Muscle layer of duodenum (tissue), 2 donors: ENCODE measurements at regions not wholly inside any gene's neighbourhood (a gene's known extent, or its start where the extent isn't known, plus 50 kb on each side); places are given as distances from the start of the nearest gene placed in this dataset.
"Not testable (repeated sequence)": the region's sequence is repeated elsewhere in the genome, so short reads cannot be mapped to it uniquely, and the experiment has no call there.

ENCODE experiments used
- H3K27ac ChIP-seq: one replicate; pipeline ENCODE4 v1.7.0; 2013; ENCODE audit warnings: mild to moderate bottlenecking, low read length
- H3K27me3 ChIP-seq: one replicate; pipeline ENCODE4 v1.7.0; 2013; ENCODE audit warnings: low read depth, mild to moderate bottlenecking, control low read depth, low read length
- H3K36me3 ChIP-seq, 2 donors: one replicate each; pipeline ENCODE4 v1.7.0; 2013; ENCODE audit warnings: low read length in 2 of 2, control low read depth in 1 of 2, mild to moderate bottlenecking in 1 of 2; ENCODE audit not compliant: insufficient read depth in 2 of 2, control insufficient read depth in 1 of 2
- H3K4me1 ChIP-seq, 2 donors: one replicate each; pipeline ENCODE4 v1.7.0; 2013; ENCODE audit warnings: low read length in 2 of 2, mild to moderate bottlenecking in 2 of 2, control low read depth in 1 of 2, moderate library complexity in 1 of 2; ENCODE audit not compliant: insufficient read depth in 2 of 2, control insufficient read depth in 1 of 2
- H3K4me3 ChIP-seq, 2 donors: one replicate each; pipeline ENCODE4 v1.7.0; 2013; ENCODE audit warnings: low read length in 2 of 2, low read depth in 1 of 2, mild to moderate bottlenecking in 1 of 2
- H3K9me3 ChIP-seq, 2 donors: one replicate each; pipeline ENCODE4 v1.7.0; 2013; ENCODE audit warnings: low read length in 2 of 2, control low read depth in 1 of 2, mild to moderate bottlenecking in 1 of 2; ENCODE audit not compliant: control insufficient read depth in 1 of 2
- donor health status: healthy.

DNA sequence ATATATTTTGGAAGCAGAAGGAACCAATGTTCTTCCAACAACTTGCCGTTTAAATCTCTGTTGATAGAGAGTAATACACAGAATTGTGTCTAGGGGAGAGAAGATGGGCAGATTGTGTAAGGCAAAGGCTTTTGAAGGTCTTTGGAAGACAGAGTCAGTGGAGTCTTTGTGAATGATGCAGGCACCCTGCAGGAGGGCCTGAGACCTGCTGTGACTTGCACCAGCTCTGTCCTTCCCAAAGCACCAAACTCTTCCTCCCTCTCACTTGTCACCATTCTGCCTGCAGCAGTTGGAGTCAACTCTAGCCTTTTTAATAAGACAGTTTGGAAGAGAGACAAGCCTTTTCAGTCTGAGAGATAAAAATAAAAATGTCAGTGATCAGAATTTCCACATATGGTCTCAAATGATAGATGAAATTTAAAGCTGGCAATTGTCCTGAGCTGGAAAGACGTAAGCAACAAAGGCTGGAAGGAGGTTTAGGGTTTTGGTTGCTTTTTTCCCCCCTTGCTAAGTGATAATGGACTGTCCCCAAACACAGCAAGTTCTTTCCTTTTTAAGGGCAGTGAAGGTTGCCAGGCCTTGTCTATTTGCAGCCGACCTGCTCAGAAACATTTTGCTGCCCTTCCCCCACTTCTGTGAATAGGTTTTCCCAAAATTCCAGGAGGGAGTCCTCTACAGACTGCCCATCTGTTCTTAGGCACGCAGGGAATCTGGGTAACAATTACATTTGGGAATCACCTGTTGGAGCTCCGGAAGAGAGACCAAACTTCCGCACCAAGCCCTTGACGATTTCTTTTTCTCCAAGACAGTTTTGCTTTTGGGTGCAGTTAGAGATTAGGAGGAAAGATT lies 103.0 kb upstream of the NTF3 start:
- H3K27ac ChIP-seq = no peak overlapping the region
- no peaks in the 10 kb centered on the region for H3K36me3 ChIP-seq
- no peaks in the 10 kb centered on the region for H3K9me3 ChIP-seq
- no peaks in the 10 kb centered on the region for H3K4me1 ChIP-seq
- no peak overlapping the region for H3K4me3 ChIP-seq
- no peaks in the 10 kb centered on the region for H3K27me3 ChIP-seq

GRCh38 chr12:5332551-5332950 lies 99.4 kb upstream of the NTF3 start:
- no peak overlapping the region for H3K4me3 ChIP-seq
- no peaks in the 10 kb centered on the region for H3K27me3 ChIP-seq
- no peaks in the 10 kb centered on the region for H3K4me1 ChIP-seq
- H3K9me3 ChIP-seq = no peaks in the 10 kb centered on the region
- no peaks in the 10 kb centered on the region for H3K36me3 ChIP-seq
- H3K27ac ChIP-seq = no peak overlapping the region

- Histone ChIP-seq H3K27ac (no peak overlapping the region), H3K9me3 (no peaks in the 10 kb centered on the region), H3K36me3 (no peaks in the 10 kb centered on the region), H3K4me3 (no peak overlapping the region), H3K27me3 (no peaks in the 10 kb centered on the region), H3K4me1 (no peaks in the 10 kb centered on the region)
Observed at GRCh38 chr12:5333096-5333495, 98.8 kb upstream of the NTF3 start.

DNA sequence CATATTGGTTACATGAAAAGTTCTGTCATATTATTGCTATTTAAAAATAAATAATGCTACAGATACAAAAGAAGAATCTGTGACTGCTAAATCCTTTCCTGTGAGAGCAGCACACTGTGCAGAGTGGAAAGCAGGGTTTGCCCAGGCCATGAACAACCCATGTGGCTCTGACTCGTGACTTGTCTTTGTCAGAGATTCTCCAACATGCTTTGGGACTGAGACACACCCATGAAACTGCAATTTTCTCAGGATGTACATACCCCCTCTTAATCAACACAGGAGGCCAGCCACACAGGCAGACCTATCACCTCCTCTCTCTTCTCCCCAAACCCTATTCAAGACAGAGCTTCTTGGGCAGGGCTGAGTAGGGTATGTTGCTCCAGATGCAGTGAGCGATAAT lies 96.8 kb upstream of the NTF3 start:
- no peaks in the 10 kb centered on the region for H3K4me1 ChIP-seq
- H3K36me3 ChIP-seq = no peaks in the 10 kb centered on the region
- H3K27ac ChIP-seq = no peak overlapping the region
- H3K9me3 ChIP-seq = no peaks in the 10 kb centered on the region
- no peaks in the 10 kb centered on the region for H3K27me3 ChIP-seq
- H3K4me3 ChIP-seq = no peak overlapping the region

DNA sequence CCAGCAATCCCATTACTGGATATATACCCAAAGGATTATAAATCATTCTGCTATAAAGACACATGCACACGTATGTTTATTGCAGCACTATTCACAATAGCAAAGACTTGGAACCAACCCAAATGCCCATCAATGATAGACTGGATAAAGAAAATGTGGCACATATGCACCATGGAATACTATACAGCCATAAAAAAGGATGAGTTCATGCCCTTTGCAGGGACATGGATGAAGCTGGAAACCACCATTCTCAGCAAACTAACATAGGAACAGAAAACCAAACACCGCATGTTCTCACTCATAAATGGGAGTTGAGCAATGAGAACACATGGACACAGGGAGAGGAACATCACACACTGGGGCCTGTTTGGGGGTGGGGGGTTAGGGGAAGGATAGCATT lies 90.8 kb upstream of the NTF3 start:
- H3K9me3 ChIP-seq, H3K4me1 ChIP-seq, H3K27me3 ChIP-seq, H3K36me3 ChIP-seq, H3K27ac ChIP-seq, H3K4me3 ChIP-seq: not testable (repeated sequence)

- H3K4me3 ChIP-seq = no peak overlapping the region
- H3K27me3 ChIP-seq = no peaks in the 10 kb centered on the region
- H3K4me1 ChIP-seq = no peaks in the 10 kb centered on the region
- H3K27ac ChIP-seq = no peak overlapping the region
- H3K36me3 ChIP-seq = no peaks in the 10 kb centered on the region
- no peaks in the 10 kb centered on the region for H3K9me3 ChIP-seq
Observed at GRCh38 chr12:5343711-5344110, 88.2 kb upstream of the NTF3 start.

GRCh38 chr12:5344131-5344530 lies 87.8 kb upstream of the NTF3 start:
- Histone ChIP-seq H3K27ac (no peak overlapping the region), H3K4me3 (no peak overlapping the region), H3K36me3 (no peaks in the 10 kb centered on the region), H3K4me1 (no peaks in the 10 kb centered on the region), H3K9me3 (no peaks in the 10 kb centered on the region), H3K27me3 (no peaks in the 10 kb centered on the region)

- no peaks in the 10 kb centered on the region for H3K9me3 ChIP-seq
- no peaks in the 10 kb centered on the region for H3K27me3 ChIP-seq
- H3K4me1 ChIP-seq = no peaks in the 10 kb centered on the region
- H3K4me3 ChIP-seq = no peak overlapping the region
- no peaks in the 10 kb centered on the region for H3K36me3 ChIP-seq
- no peak overlapping the region for H3K27ac ChIP-seq
Observed at GRCh38 chr12:5345534-5345933, 86.4 kb upstream of the NTF3 start.

DNA sequence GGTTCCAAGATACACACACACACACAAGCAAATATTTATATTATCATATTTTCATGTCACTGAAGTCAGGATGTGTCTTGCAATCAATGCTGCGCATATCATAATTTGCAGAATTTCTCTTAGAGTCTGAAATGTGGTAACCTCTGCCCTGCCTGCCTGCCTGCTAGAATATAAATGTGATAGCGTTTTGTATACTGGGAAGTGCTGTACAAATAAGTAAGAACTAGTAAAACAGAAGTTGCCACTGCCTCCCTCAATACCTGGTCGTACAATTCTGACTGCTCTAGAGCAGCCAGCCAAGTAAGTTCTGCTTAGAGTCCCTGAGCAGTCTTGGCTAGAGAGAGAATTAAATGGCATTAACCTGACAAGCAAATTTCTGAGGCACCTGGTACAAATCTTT lies 83.9 kb upstream of the NTF3 start:
- no peak overlapping the region for H3K27ac ChIP-seq
- H3K9me3 ChIP-seq = peaks cover 0 to 6% of the 10 kb centered on the region in 2 donors
- no peaks in the 10 kb centered on the region for H3K36me3 ChIP-seq
- no peaks in the 10 kb centered on the region for H3K4me1 ChIP-seq
- H3K4me3 ChIP-seq = no peak overlapping the region
- H3K27me3 ChIP-seq = no peaks in the 10 kb centered on the region

DNA sequence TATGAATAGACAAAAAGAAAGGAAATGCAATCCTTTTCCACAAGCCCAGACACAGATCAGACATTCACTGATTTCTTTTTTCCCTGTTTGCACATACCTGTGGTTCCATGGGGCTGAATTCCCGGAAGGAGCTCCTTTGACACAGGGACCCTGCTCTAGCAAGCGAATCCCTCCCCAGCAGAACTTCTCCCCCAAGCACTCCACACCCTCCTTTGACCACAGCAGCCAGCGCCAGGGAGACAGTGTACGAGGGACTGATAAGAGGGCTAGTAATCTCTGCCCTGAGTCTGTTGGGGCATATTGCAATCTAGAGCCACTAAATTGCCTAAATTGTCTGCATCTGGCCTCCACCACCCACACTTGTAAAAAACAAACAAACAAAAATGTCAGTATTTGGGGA lies 83.4 kb upstream of the NTF3 start:
- H3K36me3 ChIP-seq = no peaks in the 10 kb centered on the region
- H3K27me3 ChIP-seq = no peaks in the 10 kb centered on the region
- no peak overlapping the region for H3K4me3 ChIP-seq
- peaks cover 0 to 9% of the 10 kb centered on the region in 2 donors for H3K9me3 ChIP-seq
- no peak overlapping the region for H3K27ac ChIP-seq
- H3K4me1 ChIP-seq = no peaks in the 10 kb centered on the region

- Histone ChIP-seq H3K27me3 (no peaks in the 10 kb centered on the region), H3K27ac (no peak overlapping the region), H3K4me1 (no peaks in the 10 kb centered on the region), H3K9me3 (no peaks in the 10 kb centered on the region), H3K4me3 (no peak overlapping the region), H3K36me3 (no peaks in the 10 kb centered on the region)
Observed at GRCh38 chr12:5364036-5364770, 67.7 kb upstream of the NTF3 start.
